GM23248 (cell line): ENCODE measurements at regions not wholly inside any gene's neighbourhood (a gene's known extent, or its start where the extent isn't known, plus 50 kb on each side); places are given as distances from the start of the nearest gene placed in this dataset.
A peak's percentile ranks its signal among the peaks of the same experiment; 100 is the strongest.

ENCODE experiments used
- DNase-seq: peaks from one replicate; pipeline ENCODE4 v3.0.0-alpha.2; 2015
- H2AFZ ChIP-seq: fragments of 200-600 bp; sonication (generic); 2 replicates; pipeline ENCODE4 v1.6.1; 2016; ENCODE audit warnings: antibody characterized with exemption
- H3F3A ChIP-seq: fragments of 200-600 bp; sonication (generic); 2 replicates; pipeline ENCODE4 v1.6.1; 2016; ENCODE audit warnings: mild to moderate bottlenecking, antibody characterized with exemption, mixed run types; ENCODE audit not compliant: insufficient read depth
- H3K27ac ChIP-seq: fragments of 200-600 bp; sonication (generic); 2 replicates; pipeline ENCODE4 v1.5.1; 2016; ENCODE audit warnings: mild to moderate bottlenecking
- H3K27me3 ChIP-seq: fragments of 200-600 bp; sonication (generic); replicated peaks from 2 replicates; pipeline ENCODE4 v1.6.1; 2016; ENCODE audit warnings: mild to moderate bottlenecking; ENCODE audit not compliant: insufficient read depth
- H3K36me3 ChIP-seq: fragments of 200-600 bp; sonication (generic); 2 replicates; pipeline ENCODE4 v1.6.1; 2016; ENCODE audit warnings: low read depth, mild to moderate bottlenecking
- H3K4me1 ChIP-seq: fragments of 200-600 bp; sonication (generic); 2 replicates; pipeline ENCODE4 v1.6.1; 2016; ENCODE audit warnings: mild to moderate bottlenecking; ENCODE audit not compliant: insufficient read depth
- H3K4me2 ChIP-seq: fragments of 200-600 bp; sonication (generic); one replicate; pipeline ENCODE4 v1.6.1; 2016; ENCODE audit warnings: mild to moderate bottlenecking; ENCODE audit not compliant: unreplicated experiment
- H3K4me3 ChIP-seq: fragments of 200-600 bp; sonication (generic); 2 replicates; pipeline ENCODE4 v1.5.1; 2016; ENCODE audit warnings: mild to moderate bottlenecking
- H3K79me2 ChIP-seq: fragments of 200-600 bp; sonication (generic); 2 replicates; pipeline ENCODE4 v1.6.1; 2016; ENCODE audit warnings: mild to moderate bottlenecking; ENCODE audit not compliant: insufficient read depth
- H3K9ac ChIP-seq: fragments of 200-600 bp; sonication (generic); 2 replicates; pipeline ENCODE4 v1.6.1; 2016; ENCODE audit warnings: mild to moderate bottlenecking
- H3K9me2 ChIP-seq: fragments of 200-600 bp; sonication (generic); 2 replicates; pipeline ENCODE4 v1.6.1; 2016; ENCODE audit warnings: mixed run types, mild to moderate bottlenecking, moderate library complexity; ENCODE audit not compliant: insufficient read depth
- H3K9me3 ChIP-seq: fragments of 200-600 bp; sonication (generic); one replicate; pipeline ENCODE4 v1.6.1; 2017; ENCODE audit warnings: low read depth
- H4K20me1 ChIP-seq: fragments of 200-600 bp; sonication (generic); 2 replicates; pipeline ENCODE4 v1.6.0; 2016; ENCODE audit not compliant: insufficient read depth
- EZH2 ChIP-seq: fragments of 200-600 bp; sonication (generic); IDR thresholded peaks from 2 replicates; pipeline ENCODE4 v1.6.1; 2018; ENCODE audit warnings: antibody characterized with exemption, mild to moderate bottlenecking; ENCODE audit not compliant: insufficient read depth, poor library complexity, severe bottlenecking
- EZH2phosphoT487 ChIP-seq: fragments of 200-600 bp; sonication (generic); IDR thresholded peaks from 2 replicates; pipeline ENCODE4 v1.6.1; 2018; ENCODE audit warnings: antibody characterized with exemption, moderate library complexity, mild to moderate bottlenecking, low read depth; ENCODE audit not compliant: insufficient read depth
- WGBS, 2 experiments: methylation state at CpG; one replicate each; pipeline ENCODE4 v1.1.6; 2015 to 2017; ENCODE audit warnings: low lambda C conversion rate in 2 of 2, low coverage in 1 of 2; ENCODE audit errors: missing lambda C conversion rate in 2 of 2; 5-methylcytosine and 5-hydroxymethylcytosine counted together
- in situ Hi-C: fragments of 300-500 bp; cut with MboI; formaldehyde crosslinking; loops from 2 replicates; pipeline ENCODE4 v1.15.0; 2020

- WGBS, 2 experiments: 94 to 100% methylated on average over 2 of the region's 2 CpGs
- Histone ChIP-seq H3K27me3 (no peaks in the 10 kb centered on the region), H3K9ac (no peak overlapping the region), H3K4me3 (no peak overlapping the region), H3K27ac (no peak overlapping the region), H3F3A (0 out of 2 replicates have a peak, but pooled peaks cover 3% of the 10 kb centered on the region), H3K9me3 (no peaks in the 10 kb centered on the region), H3K4me1 (0 out of 2 replicates have a peak, but pooled peaks cover 11% of the 10 kb centered on the region), H3K9me2 (no peaks in the 10 kb centered on the region), H4K20me1 (no peaks in the 10 kb centered on the region), H3K4me2 (no peak overlapping the region), H3K36me3 (no peaks in the 10 kb centered on the region), H3K79me2 (no peaks in the 10 kb centered on the region), H2AFZ (no peak overlapping the region)
- in situ Hi-C loops: no loop called here
- TF ChIP-seq EZH2phosphoT487: no peak
- TF ChIP-seq EZH2: no peak
- no peak for DNase-seq
Measured at GRCh38 chrY:7730071-7730470, 818.5 kb upstream of the AMELY start.

GRCh38 chrY:7729318-7730011 lies 817.9 kb upstream of the AMELY start:
- Histone ChIP-seq H3K79me2 (no peaks in the 10 kb centered on the region), H3K4me3 (no peak overlapping the region), H3K4me1 (0 out of 2 replicates have a peak, but pooled peaks cover 11% of the 10 kb centered on the region), H3K36me3 (no peaks in the 10 kb centered on the region), H3K9ac (no peak overlapping the region), H3K9me2 (no peaks in the 10 kb centered on the region), H3K4me2 (no peak overlapping the region), H3K27ac (no peak overlapping the region), H4K20me1 (no peaks in the 10 kb centered on the region), H3K27me3 (no peaks in the 10 kb centered on the region), H2AFZ (no peak overlapping the region), H3K9me3 (no peaks in the 10 kb centered on the region), H3F3A (0 out of 2 replicates have a peak, but pooled peaks cover 3% of the 10 kb centered on the region)
- 43 to 53% methylated on average over 6 to 8 of the region's 8 CpGs for WGBS, 2 experiments
- TF ChIP-seq EZH2phosphoT487: no peak
- no peak for TF ChIP-seq EZH2
- in situ Hi-C loops: no loop called here
- DNase-seq: peak; percentile 61

GRCh38 chrY:7728935-7729317 lies 817.4 kb upstream of the AMELY start:
- H3K27me3 ChIP-seq: no peaks in the 10 kb centered on the region

GRCh38 chrY:7725791-7726460 lies 814.4 kb upstream of the AMELY start:
- H4K20me1 ChIP-seq: no peaks in the 10 kb centered on the region
- no peak for DNase-seq
- in situ Hi-C loops: no loop called here
- no peak overlapping the region for H3K9ac ChIP-seq
- no peaks in the 10 kb centered on the region for H3K27me3 ChIP-seq
- no peak overlapping the region for H2AFZ ChIP-seq
- 0 out of 2 replicates have a peak, but pooled peaks cover 3% of the 10 kb centered on the region for H3F3A ChIP-seq
- no peak overlapping the region for H3K27ac ChIP-seq
- H3K4me2 ChIP-seq: no peak overlapping the region
- no peak for TF ChIP-seq EZH2phosphoT487
- TF ChIP-seq EZH2: no peak
- 0 out of 2 replicates have a peak, but pooled peaks cover 11% of the 10 kb centered on the region for H3K4me1 ChIP-seq
- no peaks in the 10 kb centered on the region for H3K36me3 ChIP-seq
- no peaks in the 10 kb centered on the region for H3K9me2 ChIP-seq
- no peaks in the 10 kb centered on the region for H3K9me3 ChIP-seq
- H3K79me2 ChIP-seq: no peaks in the 10 kb centered on the region
- 74 to 84% methylated on average over 4 of the region's 4 CpGs for WGBS, 2 experiments
- no peak overlapping the region for H3K4me3 ChIP-seq

More at GRCh38 chrY:7728935-7729317, 817.4 kb upstream of the AMELY start:
- Histone ChIP-seq H3K4me2 (no peak overlapping the region), H3F3A (0 out of 2 replicates have a peak, but pooled peaks cover 3% of the 10 kb centered on the region), H3K9me2 (no peaks in the 10 kb centered on the region), H3K36me3 (no peaks in the 10 kb centered on the region), H4K20me1 (no peaks in the 10 kb centered on the region), H3K9ac (no peak overlapping the region), H3K27ac (no peak overlapping the region), H2AFZ (no peak overlapping the region), H3K9me3 (no peaks in the 10 kb centered on the region), H3K79me2 (no peaks in the 10 kb centered on the region), H3K4me1 (0 out of 2 replicates have a peak, but pooled peaks cover 11% of the 10 kb centered on the region), H3K4me3 (no peak overlapping the region)
- in situ Hi-C loops: no loop called here
- WGBS, 2 experiments: 94 to 100% methylated on average over 2 of the region's 2 CpGs
- TF ChIP-seq EZH2 (no peak), EZH2phosphoT487 (no peak)
- DNase-seq: peak; percentile 49
